Progenitor cell of endocrine pancreas (in vitro differentiated cells): ENCODE measurements at regions not wholly inside any gene's neighbourhood (a gene's known extent, or its start where the extent isn't known, plus 50 kb on each side); places are given as distances from the start of the nearest gene placed in this dataset.

Source experiments
- DNase-seq: peaks from one replicate; pipeline ENCODE4 v3.0.0; 2021; ENCODE audit warnings: low spot score; ENCODE audit not compliant: unreplicated experiment
- H3K27ac Mint-ChIP-seq: 2 replicates; pipeline ENCODE4 v1.8.0; 2021; ENCODE audit warnings: mild to moderate bottlenecking, moderate library complexity, mixed read lengths
- H3K27me3 Mint-ChIP-seq: 2 replicates; pipeline ENCODE4 v1.8.0; 2021; ENCODE audit warnings: mixed read lengths
- H3K36me3 Mint-ChIP-seq: 2 replicates; pipeline ENCODE4 v1.8.0; 2022; ENCODE audit warnings: mixed read lengths; ENCODE audit not compliant: insufficient read depth
- H3K4me1 Mint-ChIP-seq: 2 replicates; pipeline ENCODE4 v1.8.0; 2021; ENCODE audit warnings: low read depth, mixed read lengths
- H3K4me3 Mint-ChIP-seq: 2 replicates; pipeline ENCODE4 v1.8.0; 2021; ENCODE audit warnings: low read depth, mild to moderate bottlenecking, moderate library complexity, mixed read lengths
- H3K9me3 Mint-ChIP-seq: 2 replicates; pipeline ENCODE4 v1.8.0; 2021; ENCODE audit warnings: low read depth, mixed read lengths
- CTCF ChIP-seq: fragments of 200-600 bp; sonication (generic); IDR thresholded peaks from one replicate; pipeline ENCODE4 v1.5.0; 2021; ENCODE audit warnings: antibody characterized with exemption, mild to moderate bottlenecking; ENCODE audit not compliant: unreplicated experiment

GRCh38 chr6:56840467-56841380 lies 114.2 kb upstream of the BEND6 start:
- Mint-ChIP-seq H3K36me3 (no peaks in the 10 kb centered on the region), H3K9me3 (no peaks in the 10 kb centered on the region), H3K27me3 (peaks cover 29% of the 10 kb centered on the region), H3K27ac (no peak overlapping the region), H3K4me3 (no peak overlapping the region), H3K4me1 (peaks cover 18% of the 10 kb centered on the region)
- no peak for DNase-seq
- no peak for TF ChIP-seq CTCF

GRCh38 chr6:56839533-56840183 lies 115.2 kb upstream of the BEND6 start:
- H3K4me1 Mint-ChIP-seq: peaks cover 16% of the 10 kb centered on the region
- no peak for TF ChIP-seq CTCF
- H3K27ac Mint-ChIP-seq: no peak overlapping the region
- H3K9me3 Mint-ChIP-seq: no peaks in the 10 kb centered on the region
- peaks cover 29% of the 10 kb centered on the region for H3K27me3 Mint-ChIP-seq
- no peak overlapping the region for H3K4me3 Mint-ChIP-seq
- DNase-seq: no peak
- no peaks in the 10 kb centered on the region for H3K36me3 Mint-ChIP-seq

- Mint-ChIP-seq H3K4me1 (peaks cover 16% of the 10 kb centered on the region), H3K36me3 (no peaks in the 10 kb centered on the region), H3K4me3 (no peak overlapping the region), H3K9me3 (no peaks in the 10 kb centered on the region), H3K27ac (no peak overlapping the region), H3K27me3 (peaks cover 29% of the 10 kb centered on the region)
- no peak for TF ChIP-seq CTCF
- DNase-seq: no peak
Measured at GRCh38 chr6:56838965-56839364, 115.9 kb upstream of the BEND6 start.

- Mint-ChIP-seq H3K4me1 (peaks cover 16% of the 10 kb centered on the region), H3K4me3 (no peak overlapping the region)
Measured at GRCh38 chr6:56838016-56838555, 116.8 kb upstream of the BEND6 start.

More at GRCh38 chr6:56838016-56838555, 116.8 kb upstream of the BEND6 start:
- DNase-seq: no peak
- no peak overlapping the region for H3K27ac Mint-ChIP-seq
- no peak for TF ChIP-seq CTCF
- H3K9me3 Mint-ChIP-seq: no peaks in the 10 kb centered on the region
- peaks cover 29% of the 10 kb centered on the region for H3K27me3 Mint-ChIP-seq
- H3K36me3 Mint-ChIP-seq: no peaks in the 10 kb centered on the region
